ENCODE measurements at regions not wholly inside any gene's neighbourhood (a gene's known extent, or its start where the extent isn't known, plus 50 kb on each side); places are given as distances from the start of the nearest gene placed in this dataset.

GRCh38 chr13:50389726-50390125 lies 374.5 kb downstream of the KCNRG start:
- no peak for TF ChIP-seq CTCF (conservative IDR thresholded peaks at IDR 0.05 in 1 of 2, IDR thresholded peaks at IDR 0.05 in 1 of 2; ENCODE audit: low read depth in 1 of 2, low read length in 2 of 2)
- TF ChIP-seq EZH2 (IDR thresholded peaks at IDR 0.05; ENCODE audit: low read length, missing control alignments) = no peak

All from fibroblast of lung (primary cell).